ENCODE measurements at regions not wholly inside any gene's neighbourhood (a gene's known extent, or its start where the extent isn't known, plus 50 kb on each side); places are given as distances from the start of the nearest gene placed in this dataset.
"Not testable (repeated sequence)": the region's sequence is repeated elsewhere in the genome, so short reads cannot be mapped to it uniquely, and the experiment has no call there.

GRCh38 chr11:49560593-49560992, 352.2 kb upstream of the FOLH1 start:
- TF ChIP-seq, protein P1, sequence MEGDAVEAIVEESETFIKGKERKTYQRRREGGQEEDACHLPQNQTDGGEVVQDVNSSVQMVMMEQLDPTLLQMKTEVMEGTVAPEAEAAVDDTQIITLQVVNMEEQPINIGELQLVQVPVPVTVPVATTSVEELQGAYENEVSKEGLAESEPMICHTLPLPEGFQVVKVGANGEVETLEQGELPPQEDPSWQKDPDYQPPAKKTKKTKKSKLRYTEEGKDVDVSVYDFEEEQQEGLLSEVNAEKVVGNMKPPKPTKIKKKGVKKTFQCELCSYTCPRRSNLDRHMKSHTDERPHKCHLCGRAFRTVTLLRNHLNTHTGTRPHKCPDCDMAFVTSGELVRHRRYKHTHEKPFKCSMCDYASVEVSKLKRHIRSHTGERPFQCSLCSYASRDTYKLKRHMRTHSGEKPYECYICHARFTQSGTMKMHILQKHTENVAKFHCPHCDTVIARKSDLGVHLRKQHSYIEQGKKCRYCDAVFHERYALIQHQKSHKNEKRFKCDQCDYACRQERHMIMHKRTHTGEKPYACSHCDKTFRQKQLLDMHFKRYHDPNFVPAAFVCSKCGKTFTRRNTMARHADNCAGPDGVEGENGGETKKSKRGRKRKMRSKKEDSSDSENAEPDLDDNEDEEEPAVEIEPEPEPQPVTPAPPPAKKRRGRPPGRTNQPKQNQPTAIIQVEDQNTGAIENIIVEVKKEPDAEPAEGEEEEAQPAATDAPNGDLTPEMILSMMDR (IDR thresholded peaks at IDR 0.05), result not testable (repeated sequence)
- TF ChIP-seq POLR2A (IDR thresholded peaks at IDR 0.05), result not testable (repeated sequence)

Data from Peyer's patch (tissue), 4 donors.